WERI-Rb-1 (cell line): ENCODE measurements at regions not wholly inside any gene's neighbourhood (a gene's known extent, or its start where the extent isn't known, plus 50 kb on each side); places are given as distances from the start of the nearest gene placed in this dataset.
A peak's percentile ranks its signal among the peaks of the same experiment; 100 is the strongest.

Source experiments
- DNase-seq: peaks from one replicate; pipeline ENCODE4 v3.0.0-alpha.2; 2020
- H3K27ac ChIP-seq: fragments of 250-450 bp; sonication (Bioruptor Pico); 2 replicates; pipeline ENCODE4 v1.5.1; 2020; ENCODE audit warnings: mild to moderate bottlenecking, moderate library complexity
- H3K27me3 ChIP-seq: fragments of 250-450 bp; sonication (Bioruptor Pico); 2 replicates; pipeline ENCODE4 v1.5.1; 2021; ENCODE audit warnings: mild to moderate bottlenecking, low read depth, moderate library complexity; ENCODE audit not compliant: insufficient read depth, severe bottlenecking
- H3K36me3 ChIP-seq: fragments of 250-450 bp; sonication (Bioruptor Pico); 2 replicates; pipeline ENCODE4 v1.5.1; 2020; ENCODE audit warnings: mild to moderate bottlenecking, moderate library complexity
- H3K4me3 ChIP-seq: 2 replicates; pipeline ENCODE4 v1.5.1; 2011; ENCODE audit warnings: low read depth, mild to moderate bottlenecking, control low read depth, low read length
- H3K9me3 ChIP-seq: fragments of 250-450 bp; sonication (Bioruptor Pico); 2 replicates; pipeline ENCODE4 v1.5.1; 2021; ENCODE audit warnings: mild to moderate bottlenecking, moderate library complexity; ENCODE audit not compliant: severe bottlenecking
- TF ChIP-seq, protein P1 (sequence below): IDR thresholded peaks from 2 replicates; pipeline ENCODE4 v1.5.1; 2011; ENCODE audit warnings: low read depth, mild to moderate bottlenecking, control low read depth, inconsistent platforms, low read length

GRCh38 chr1:14228677-14229076, 369.8 kb upstream of the KAZN start:
- no peaks in the 10 kb centered on the region for H3K9me3 ChIP-seq
- no peak overlapping the region for H3K27ac ChIP-seq
- no peaks in the 10 kb centered on the region for H3K36me3 ChIP-seq
- H3K4me3 ChIP-seq, result no peak overlapping the region
- H3K27me3 ChIP-seq, result no peaks in the 10 kb centered on the region
- TF ChIP-seq, protein P1, sequence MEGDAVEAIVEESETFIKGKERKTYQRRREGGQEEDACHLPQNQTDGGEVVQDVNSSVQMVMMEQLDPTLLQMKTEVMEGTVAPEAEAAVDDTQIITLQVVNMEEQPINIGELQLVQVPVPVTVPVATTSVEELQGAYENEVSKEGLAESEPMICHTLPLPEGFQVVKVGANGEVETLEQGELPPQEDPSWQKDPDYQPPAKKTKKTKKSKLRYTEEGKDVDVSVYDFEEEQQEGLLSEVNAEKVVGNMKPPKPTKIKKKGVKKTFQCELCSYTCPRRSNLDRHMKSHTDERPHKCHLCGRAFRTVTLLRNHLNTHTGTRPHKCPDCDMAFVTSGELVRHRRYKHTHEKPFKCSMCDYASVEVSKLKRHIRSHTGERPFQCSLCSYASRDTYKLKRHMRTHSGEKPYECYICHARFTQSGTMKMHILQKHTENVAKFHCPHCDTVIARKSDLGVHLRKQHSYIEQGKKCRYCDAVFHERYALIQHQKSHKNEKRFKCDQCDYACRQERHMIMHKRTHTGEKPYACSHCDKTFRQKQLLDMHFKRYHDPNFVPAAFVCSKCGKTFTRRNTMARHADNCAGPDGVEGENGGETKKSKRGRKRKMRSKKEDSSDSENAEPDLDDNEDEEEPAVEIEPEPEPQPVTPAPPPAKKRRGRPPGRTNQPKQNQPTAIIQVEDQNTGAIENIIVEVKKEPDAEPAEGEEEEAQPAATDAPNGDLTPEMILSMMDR, result 0 out of 2 replicates have a peak, but pooled peaks have one; percentile 29
- peak; percentile 14 for DNase-seq

DNA sequence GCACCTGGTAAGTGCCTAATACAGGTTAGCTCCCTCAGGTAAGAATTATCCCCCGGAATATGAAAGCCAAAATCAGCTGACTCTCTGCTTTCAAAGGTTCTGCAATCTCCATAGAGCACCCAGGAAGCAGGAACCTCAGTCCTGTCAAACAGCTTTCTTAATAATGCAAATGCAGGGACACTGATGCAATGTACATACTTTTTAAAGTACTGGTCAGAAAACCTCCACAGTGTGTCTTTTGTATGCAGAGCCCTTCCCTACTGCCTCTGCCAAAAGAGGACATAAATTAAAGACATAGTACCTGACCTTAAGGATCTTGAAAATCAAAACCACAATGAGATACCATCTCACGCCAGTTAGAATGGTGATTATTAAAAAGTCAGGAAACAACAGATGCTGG, 365.0 kb upstream of the KAZN start:
- no peaks in the 10 kb centered on the region for H3K36me3 ChIP-seq
- no peak overlapping the region for H3K4me3 ChIP-seq
- H3K27ac ChIP-seq, result no peak overlapping the region
- TF ChIP-seq, protein P1, result no peak
- no peaks in the 10 kb centered on the region for H3K27me3 ChIP-seq
- no peak for DNase-seq
- no peaks in the 10 kb centered on the region for H3K9me3 ChIP-seq

- Histone ChIP-seq H3K27ac (peak overlapping the region; percentile 20; the same call in 1 of the 2 replicates), H3K36me3 (no peaks in the 10 kb centered on the region), H3K27me3 (no peaks in the 10 kb centered on the region), H3K9me3 (no peaks in the 10 kb centered on the region), H3K4me3 (no peak overlapping the region)
- TF ChIP-seq, protein P1, result no peak
- peak; percentile 77 for DNase-seq
Observed at GRCh38 chr1:14236097-14236496, 362.4 kb upstream of the KAZN start.

DNA sequence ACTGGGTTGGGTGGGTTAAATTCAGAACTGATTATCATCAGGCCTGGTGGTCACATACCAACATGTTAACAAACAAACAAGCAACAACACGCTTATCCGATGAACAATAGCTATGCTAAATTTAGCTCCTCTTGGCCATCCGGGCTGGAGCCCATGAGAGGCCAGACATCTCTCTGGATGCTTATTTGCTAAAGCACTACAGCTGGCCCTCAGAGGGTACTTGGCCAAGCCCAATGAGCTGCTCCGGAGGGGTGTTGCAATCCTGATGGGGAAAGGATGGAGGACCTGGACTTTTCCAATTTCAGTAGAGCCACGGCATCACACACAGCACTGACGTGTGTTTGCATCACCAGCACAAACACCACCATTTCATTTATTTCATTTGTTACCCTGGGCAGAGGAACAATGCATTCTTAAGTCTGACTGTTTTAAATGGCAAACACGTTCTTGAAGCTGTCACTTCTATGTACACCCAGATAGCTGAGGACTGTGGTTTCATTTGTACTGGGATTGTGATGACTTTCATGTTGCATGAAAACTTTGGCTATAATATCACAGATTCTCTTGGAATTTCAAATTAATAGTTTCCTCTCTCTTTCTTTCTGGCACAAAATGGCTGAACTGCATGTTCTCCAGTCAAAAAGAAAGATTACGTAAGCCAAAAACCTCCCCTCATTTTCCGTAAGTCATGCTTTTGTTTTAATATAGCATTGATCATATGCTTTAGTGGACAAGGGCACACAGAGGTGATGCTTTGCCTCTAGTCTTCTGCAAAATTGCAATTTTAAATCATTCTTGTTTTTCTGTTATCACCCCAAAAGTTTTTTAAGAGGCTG, 359.8 kb upstream of the KAZN start:
- no peaks in the 10 kb centered on the region for H3K9me3 ChIP-seq
- DNase-seq, result no peak
- no peak overlapping the region for H3K27ac ChIP-seq
- no peaks in the 10 kb centered on the region for H3K36me3 ChIP-seq
- H3K27me3 ChIP-seq, result no peaks in the 10 kb centered on the region
- TF ChIP-seq, protein P1, result no peak
- no peak overlapping the region for H3K4me3 ChIP-seq

DNA sequence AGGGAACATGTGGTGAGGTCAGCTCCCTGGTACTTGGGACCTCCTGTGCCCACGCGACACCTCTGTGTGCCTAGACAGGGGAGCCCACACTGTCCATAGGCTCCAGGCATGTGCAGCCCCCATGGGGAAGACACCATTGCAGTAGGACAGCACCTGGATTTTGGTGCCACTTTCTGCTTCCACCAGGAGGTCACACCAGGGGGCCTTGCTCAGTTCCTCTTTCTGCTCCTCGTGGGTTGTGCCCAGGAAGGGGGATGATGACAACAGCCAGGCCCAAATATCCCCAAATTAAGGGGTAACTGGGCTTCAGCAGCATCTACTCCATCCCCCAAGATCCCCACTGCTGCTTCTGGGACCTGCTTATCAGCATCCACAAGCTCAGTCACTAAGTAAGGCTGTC, 358.2 kb upstream of the KAZN start:
- no peak overlapping the region for H3K4me3 ChIP-seq
- DNase-seq, result no peak
- TF ChIP-seq, protein P1, result no peak
- no peaks in the 10 kb centered on the region for H3K36me3 ChIP-seq
- no peaks in the 10 kb centered on the region for H3K9me3 ChIP-seq
- no peak overlapping the region for H3K27ac ChIP-seq
- H3K27me3 ChIP-seq, result no peaks in the 10 kb centered on the region
